HepG2 (cell line): ENCODE measurements at regions not wholly inside any gene's neighbourhood (a gene's known extent, or its start where the extent isn't known, plus 50 kb on each side); places are given as distances from the start of the nearest gene placed in this dataset.

ENCODE experiments used
- ATAC-seq: fragments of 200-7000 bp; cut with Tn5 transposase; 3 replicates; pipeline ENCODE4 v1.9.1; 2020; ENCODE audit warnings: mild to moderate bottlenecking, moderate library complexity
- BruUV-seq: library from RNA; stranded (reverse); fragments of 400-500 nt; replicated peaks from 2 replicates; lab custom pipeline; 2021; lab: Mats Ljungman, UMichigan
- CTCF ChIA-PET: fragments of 300-600 bp; formaldehyde crosslinking; extraction: SDS; loops from one replicate; lab custom pipeline; 2021; ENCODE audit warnings: low total read pairs, inconsistent platforms, low intra/inter-chr PET ratio; lab: Yijun Ruan, JAX
- POLR2A ChIA-PET: fragments of 350-600 bp; sonication (Branson Sonifier 250); formaldehyde crosslinking; loops from one replicate; lab custom pipeline; 2020; ENCODE audit warnings: antibody characterized with exemption, inconsistent platforms; lab: Yijun Ruan, JAX
- DNase-seq: peaks from one replicate; pipeline ENCODE4 v3.0.0-alpha.2; 2015; ENCODE audit warnings: low spot score
- FAIRE-seq: peaks from 3 replicates; lab custom pipeline; 2011; peaks lifted over from hg19 to GRCh38; lab: Jason Lieb, UNC
- H2AFZ ChIP-seq: one replicate; pipeline ENCODE4 v1.6.1; 2011; ENCODE audit warnings: low read length, inconsistent platforms
- H3K27ac ChIP-seq: fragments of 300-600 bp; 3 replicates; pipeline ENCODE4 v1.8.0; 2011; ENCODE audit warnings: mixed run types, mild to moderate bottlenecking, mixed read lengths, low read length, inconsistent platforms; ENCODE audit not compliant: insufficient read depth; ENCODE audit errors: extremely low read length
- H3K27me3 ChIP-seq, 2 experiments: fragments of 200-600 bp in 1 of 2; 2 replicates in 1 of 2; 3 replicates in 1 of 2; pipeline versions ENCODE4 v1.6.0 to v1.8.0; 2011; ENCODE audit warnings: low read length in 2 of 2, mild to moderate bottlenecking in 2 of 2, moderate library complexity in 2 of 2, inconsistent platforms in 1 of 2; ENCODE audit not compliant: insufficient read depth in 2 of 2, control insufficient read depth in 1 of 2
- H3K36me3 ChIP-seq, 2 experiments: fragments of 200-600 bp in 1 of 2; replicated peaks in 1 of 2; 2 replicates in 1 of 2; 3 replicates in 1 of 2; pipeline versions ENCODE4 v1.5.1 to v1.8.0; 2011; ENCODE audit warnings: low read length in 2 of 2, inconsistent platforms in 1 of 2; ENCODE audit not compliant: insufficient read depth in 2 of 2, control insufficient read depth in 1 of 2
- H3K4me1 ChIP-seq: 2 replicates; pipeline ENCODE4 v1.5.1; 2012; ENCODE audit warnings: low read length, inconsistent platforms; ENCODE audit not compliant: insufficient read depth
- H3K4me2 ChIP-seq: 2 replicates; pipeline ENCODE4 v1.6.0; 2011; ENCODE audit warnings: low read depth, low read length, inconsistent platforms
- H3K4me3 ChIP-seq, 3 experiments: fragments of 200-600 bp in 1 of 3; sonication (generic), shearing (Covaris generic) in 1 of 3; replicated peaks in 1 of 3; 2 replicates each; pipeline ENCODE4 v1.5.1; 2011 to 2016; ENCODE audit warnings: low read length in 3 of 3, inconsistent platforms in 2 of 3, low read depth in 2 of 3, mild to moderate bottlenecking in 2 of 3, control low read depth in 1 of 3, mixed read lengths in 1 of 3; ENCODE audit not compliant: insufficient read depth in 1 of 3
- H3K79me2 ChIP-seq: one replicate; pipeline ENCODE4 v1.6.1; 2011; ENCODE audit warnings: low read length, inconsistent platforms; ENCODE audit not compliant: insufficient read depth
- H3K9ac ChIP-seq: 2 replicates; pipeline ENCODE4 v1.6.0; 2011; ENCODE audit warnings: mild to moderate bottlenecking, low read depth, low read length, inconsistent platforms; ENCODE audit not compliant: insufficient read depth
- H3K9me3 ChIP-seq: 2 replicates; pipeline ENCODE4 v1.5.1; 2012; ENCODE audit warnings: mild to moderate bottlenecking, low read length
- H4K20me1 ChIP-seq: 2 replicates; pipeline ENCODE4 v1.6.0; 2011; ENCODE audit warnings: inconsistent platforms, mild to moderate bottlenecking, low read length, moderate library complexity; ENCODE audit not compliant: insufficient read depth
- CCDC6 ChIP-seq: sonication (generic); formaldehyde crosslinking; IDR thresholded peaks from 2 replicates; pipeline ENCODE4 v1.8.1; 2022; ENCODE audit warnings: mild to moderate bottlenecking, missing genetic modification reagents, moderate library complexity
- DRAP1 ChIP-seq: IDR thresholded peaks from 2 replicates; pipeline ENCODE4 v1.6.1; 2016; ENCODE audit warnings: missing genetic modification reagents, missing compliant biosample characterization
- FOSL1 ChIP-seq: sonication (generic); formaldehyde crosslinking; IDR thresholded peaks from 2 replicates; pipeline ENCODE4 v1.9.0; 2021; ENCODE audit warnings: missing genetic modification reagents, borderline replicate concordance
- FOXA3 ChIP-seq: IDR thresholded peaks from 2 replicates; pipeline ENCODE4 v1.6.1; 2016; ENCODE audit warnings: missing genetic modification reagents, missing compliant biosample characterization
- KDM3A ChIP-seq: IDR thresholded peaks from 2 replicates; pipeline ENCODE4 v1.6.1; 2018; ENCODE audit warnings: low read depth, missing compliant biosample characterization
- KLF12 ChIP-seq: sonication (generic); formaldehyde crosslinking; IDR thresholded peaks from 2 replicates; pipeline ENCODE4 v1.4.0; 2020; ENCODE audit warnings: missing genetic modification reagents, borderline replicate concordance
- MAX ChIP-seq: IDR thresholded peaks from 2 replicates; pipeline ENCODE4 v1.6.1; 2012; ENCODE audit warnings: inconsistent platforms
- MED13 ChIP-seq: sonication (generic); formaldehyde crosslinking; IDR thresholded peaks from 2 replicates; pipeline ENCODE4 v1.5.0; 2020; ENCODE audit warnings: missing genetic modification reagents
- NCOR1 ChIP-seq: fragments of 200-600 bp; sonication (generic); IDR thresholded peaks from 2 replicates; pipeline ENCODE4 v1.7.0; 2017; ENCODE audit warnings: antibody characterized with exemption, low read length, borderline replicate concordance
- NFATC3 ChIP-seq: sonication (generic); formaldehyde crosslinking; IDR thresholded peaks from 2 replicates; pipeline ENCODE4 v1.5.1; 2020; ENCODE audit warnings: mild to moderate bottlenecking, missing genetic modification reagents
- RNF2 ChIP-seq: fragments of 450-650 bp; conservative IDR thresholded peaks from 2 replicates; pipeline ENCODE4 v1.6.1; 2016; ENCODE audit warnings: low read depth
- U2AF2 ChIP-seq: fragments of 200-400 bp; formaldehyde crosslinking; IDR thresholded peaks from 2 replicates; pipeline ENCODE4 v1.6.1; 2017; ENCODE audit warnings: low read depth, mild to moderate bottlenecking, low read length
- ZNF12 ChIP-seq: sonication (generic); formaldehyde crosslinking; IDR thresholded peaks from 2 replicates; pipeline ENCODE4 v1.5.0; 2020; ENCODE audit warnings: missing genetic modification reagents
- ZNF570 ChIP-seq: sonication (generic); formaldehyde crosslinking; IDR thresholded peaks from 2 replicates; pipeline ENCODE4 v1.4.0; 2020; ENCODE audit warnings: mild to moderate bottlenecking, missing genetic modification reagents, borderline replicate concordance
- ZNF652 ChIP-seq: IDR thresholded peaks from 2 replicates; pipeline ENCODE4 v1.6.1; 2016; ENCODE audit warnings: low read depth, borderline replicate concordance
- WGBS: methylation state at CpG from one replicate; pipeline ENCODE4 v1.1.6; 2017; ENCODE audit warnings: low lambda C conversion rate; 5-methylcytosine and 5-hydroxymethylcytosine counted together
- in situ Hi-C: cut with HindIII; loops from 2 replicates; pipeline ENCODE4 v1.10.0; 2017; ENCODE audit warnings: low pct_unique_long_range_greater_than_20kb; ENCODE audit not compliant: extremely low pct_ligation_motif_present
- intact Hi-C: fragments of 100-400 bp; cut with micrococcal nuclease; formaldehyde crosslinking; loops from one replicate; pipeline ENCODE4 v1.10.0; 2022; ENCODE audit not compliant: unreplicated experiment

GRCh38 chrX:146967306-146967705 lies 152.8 kb upstream of the CXorf51A start:
- no TSS peak for BruUV-seq
- H3K9me3 ChIP-seq, result peaks cover 43% of the 10 kb centered on the region
- no peak overlapping the region for H3K4me3 ChIP-seq
- H3K4me2 ChIP-seq, result no peak overlapping the region
- no peaks in the 10 kb centered on the region for H3K4me1 ChIP-seq
- ChIA-PET CTCF (no interaction called here), POLR2A (no interaction called here)
- H2AFZ ChIP-seq, result no peak overlapping the region
- intact Hi-C loops (no loop called here), in situ Hi-C loops (no loop called here)
- FAIRE-seq, result no peak
- no peak overlapping the region for H3K27ac ChIP-seq
- 0% methylated on average over 3 of the region's 3 CpGs for WGBS
- no peak for DNase-seq
- no peaks in the 10 kb centered on the region for H3K27me3 ChIP-seq
- H3K79me2 ChIP-seq, result no peaks in the 10 kb centered on the region
- H4K20me1 ChIP-seq, result no peaks in the 10 kb centered on the region
- no peak overlapping the region for H3K9ac ChIP-seq
- TF ChIP-seq FOSL1 (CRISPR knock-in tag) (no peak), MAX (no peak), ZNF12 (CRISPR knock-in tag) (no peak), KLF12 (CRISPR knock-in tag) (no peak), NCOR1 (no peak), MED13 (no peak), CCDC6 (CRISPR knock-in tag) (no peak), DRAP1 (CRISPR knock-in tag) (no peak), U2AF2 (no peak), KDM3A (no peak), RNF2 (no peak), FOXA3 (CRISPR knock-in tag) (no peak), ZNF570 (no peak), NFATC3 (CRISPR knock-in tag) (no peak), ZNF652 (no peak)
- no peak for ATAC-seq
- H3K36me3 ChIP-seq, result no peaks in the 10 kb centered on the region
